ENCODE measurements at regions not wholly inside any gene's neighbourhood (a gene's known extent, or its start where the extent isn't known, plus 50 kb on each side); places are given as distances from the start of the nearest gene placed in this dataset.
"Not testable (repeated sequence)": the region's sequence is repeated elsewhere in the genome, so short reads cannot be mapped to it uniquely, and the experiment has no call there.

DNA sequence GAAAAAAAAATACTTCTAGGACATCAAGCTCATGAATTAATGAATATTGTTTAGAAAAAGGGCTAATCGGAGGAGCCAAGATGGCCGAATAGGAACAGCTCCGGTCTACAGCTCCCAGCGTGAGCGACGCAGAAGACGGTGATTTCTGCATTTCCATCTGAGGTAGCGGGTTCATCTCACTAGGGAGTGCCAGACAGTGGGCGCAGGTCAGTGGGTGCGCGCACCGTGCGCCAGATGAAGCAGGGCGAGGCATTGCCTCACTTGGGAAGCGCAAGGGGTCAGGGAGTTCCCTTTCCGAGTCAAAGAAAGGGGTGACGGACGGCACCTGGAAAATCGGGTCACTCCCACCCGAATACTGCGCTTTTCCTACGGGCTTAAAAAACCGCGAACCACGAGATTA, 79.8 kb upstream of the IL33 start:
- not testable (repeated sequence) for TF ChIP-seq CTCF, EZH2 (IDR thresholded peaks at IDR 0.05)
